ENCODE measurements at regions not wholly inside any gene's neighbourhood (a gene's known extent, or its start where the extent isn't known, plus 50 kb on each side); places are given as distances from the start of the nearest gene placed in this dataset.

- TF ChIP-seq GABPA (IDR thresholded peaks at IDR 0.05; ENCODE audit: borderline replicate concordance, insufficient read depth, low read length) (no peak), JUND (IDR thresholded peaks at IDR 0.05; ENCODE audit: low read length) (no peak), RBBP5 (IDR thresholded peaks at IDR 0.05; ENCODE audit: borderline replicate concordance, low read depth, low read length) (no peak)
Measured at GRCh38 chr7:145382762-145383161, 546.9 kb upstream of the TPK1 start (continued).
